ENCODE measurements at regions not wholly inside any gene's neighbourhood (a gene's known extent, or its start where the extent isn't known, plus 50 kb on each side); places are given as distances from the start of the nearest gene placed in this dataset.
A peak's percentile ranks its signal among the peaks of the same experiment; 100 is the strongest.
"Not testable (repeated sequence)": the region's sequence is repeated elsewhere in the genome, so short reads cannot be mapped to it uniquely, and the experiment has no call there.

GRCh38 chr16:33913601-33914000, 454.2 kb downstream of the TP53TG3F start:
- not testable (repeated sequence) for DNase-seq (ENCODE audit: low spot score); ATAC-seq

- DNase-seq (ENCODE audit: low spot score): not testable (repeated sequence)
- peak; percentile 73 for ATAC-seq
Measured at GRCh38 chr16:33920761-33921545, 461.5 kb downstream of the TP53TG3F start.

- not testable (repeated sequence) for DNase-seq (ENCODE audit: low spot score); ATAC-seq
Measured at GRCh38 chr16:33922914-33923313, 463.5 kb downstream of the TP53TG3F start.

- not testable (repeated sequence) for ATAC-seq; DNase-seq (ENCODE audit: low spot score)
Measured at GRCh38 chr16:33928026-33928425, 468.6 kb downstream of the TP53TG3F start.

- not testable (repeated sequence) for ATAC-seq; DNase-seq (ENCODE audit: low spot score)
Measured at GRCh38 chr16:33932191-33932590, 472.8 kb downstream of the TP53TG3F start.

GRCh38 chr16:33933039-33933438, 473.6 kb downstream of the TP53TG3F start:
- not testable (repeated sequence) for DNase-seq (ENCODE audit: low spot score); ATAC-seq

- DNase-seq (ENCODE audit: low spot score); ATAC-seq: not testable (repeated sequence)
Measured at GRCh38 chr16:33935766-33936165, 476.4 kb downstream of the TP53TG3F start.

- not testable (repeated sequence) for DNase-seq (ENCODE audit: low spot score)
Measured at GRCh38 chr16:33938097-33938496, 478.7 kb downstream of the TP53TG3F start.

GRCh38 chr16:33961536-33961935, 502.1 kb downstream of the TP53TG3F start:
- not testable (repeated sequence) for DNase-seq (ENCODE audit: low spot score); ATAC-seq

More at GRCh38 chr16:33938097-33938496, 478.7 kb downstream of the TP53TG3F start:
- not testable (repeated sequence) for ATAC-seq

- ATAC-seq; DNase-seq (ENCODE audit: low spot score): not testable (repeated sequence)
Measured at GRCh38 chr16:33965534-33965933, 506.1 kb downstream of the TP53TG3F start.

- not testable (repeated sequence) for ATAC-seq; DNase-seq (ENCODE audit: low spot score)
Measured at GRCh38 chr16:33966855-33967254, 507.4 kb downstream of the TP53TG3F start.

GRCh38 chr16:33974557-33974956, 515.1 kb downstream of the TP53TG3F start:
- ATAC-seq; DNase-seq (ENCODE audit: low spot score): not testable (repeated sequence)

GRCh38 chr16:33975744-33976143, 516.3 kb downstream of the TP53TG3F start:
- DNase-seq (ENCODE audit: low spot score); ATAC-seq: not testable (repeated sequence)

GRCh38 chr16:33976521-33976920, 517.1 kb downstream of the TP53TG3F start:
- DNase-seq (ENCODE audit: low spot score); ATAC-seq: not testable (repeated sequence)

- not testable (repeated sequence) for DNase-seq (ENCODE audit: low spot score)
- peak; percentile 26 for ATAC-seq
Measured at GRCh38 chr16:33978784-33979183, 519.4 kb downstream of the TP53TG3F start.

GRCh38 chr16:33979613-33980012, 520.2 kb downstream of the TP53TG3F start:
- ATAC-seq: not testable (repeated sequence)

GRCh38 chr16:33980736-33981135, 521.3 kb downstream of the TP53TG3F start:
- DNase-seq (ENCODE audit: low spot score); ATAC-seq: not testable (repeated sequence)

More at GRCh38 chr16:33979613-33980012, 520.2 kb downstream of the TP53TG3F start:
- not testable (repeated sequence) for DNase-seq (ENCODE audit: low spot score)

GRCh38 chr16:33984428-33984827, 525.0 kb downstream of the TP53TG3F start:
- not testable (repeated sequence) for DNase-seq (ENCODE audit: low spot score); ATAC-seq

GRCh38 chr16:33986521-33986920, 527.1 kb downstream of the TP53TG3F start:
- DNase-seq (ENCODE audit: low spot score); ATAC-seq: not testable (repeated sequence)

GRCh38 chr16:33987348-33987963, 528.0 kb downstream of the TP53TG3F start:
- DNase-seq (ENCODE audit: low spot score); ATAC-seq: not testable (repeated sequence)

- not testable (repeated sequence) for DNase-seq (ENCODE audit: low spot score); ATAC-seq
Measured at GRCh38 chr16:33988012-33988411, 528.6 kb downstream of the TP53TG3F start.
